GM21367 (cell line): ENCODE measurements at regions not wholly inside any gene's neighbourhood (a gene's known extent, or its start where the extent isn't known, plus 50 kb on each side); places are given as distances from the start of the nearest gene placed in this dataset.

Source experiments
- ATAC-seq: cut with Tn5 transposase; IDR thresholded peaks from one replicate; pipeline ENCODE4 v1.9.1; 2021; ENCODE audit not compliant: unreplicated experiment

DNA sequence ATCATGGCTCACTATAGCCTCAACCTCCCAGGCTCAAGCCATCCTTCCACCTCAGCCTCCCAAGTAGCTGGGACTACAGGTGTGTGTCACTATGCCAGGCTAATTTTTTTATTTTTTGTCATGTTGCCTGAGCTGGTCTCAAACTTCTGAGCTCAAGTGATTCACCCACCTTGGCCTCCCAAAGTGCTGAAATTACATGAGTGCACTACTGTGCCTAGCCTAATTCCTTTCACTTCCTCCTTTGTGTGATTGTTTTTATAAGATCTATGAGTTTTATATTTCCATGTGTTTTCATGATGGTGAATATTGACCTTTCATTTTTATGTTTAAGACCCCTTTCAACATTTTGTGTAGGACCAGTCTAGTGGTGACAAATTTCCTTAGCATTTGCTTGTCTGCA, 55.2 kb upstream of the IL12B start:
- no peak for ATAC-seq

DNA sequence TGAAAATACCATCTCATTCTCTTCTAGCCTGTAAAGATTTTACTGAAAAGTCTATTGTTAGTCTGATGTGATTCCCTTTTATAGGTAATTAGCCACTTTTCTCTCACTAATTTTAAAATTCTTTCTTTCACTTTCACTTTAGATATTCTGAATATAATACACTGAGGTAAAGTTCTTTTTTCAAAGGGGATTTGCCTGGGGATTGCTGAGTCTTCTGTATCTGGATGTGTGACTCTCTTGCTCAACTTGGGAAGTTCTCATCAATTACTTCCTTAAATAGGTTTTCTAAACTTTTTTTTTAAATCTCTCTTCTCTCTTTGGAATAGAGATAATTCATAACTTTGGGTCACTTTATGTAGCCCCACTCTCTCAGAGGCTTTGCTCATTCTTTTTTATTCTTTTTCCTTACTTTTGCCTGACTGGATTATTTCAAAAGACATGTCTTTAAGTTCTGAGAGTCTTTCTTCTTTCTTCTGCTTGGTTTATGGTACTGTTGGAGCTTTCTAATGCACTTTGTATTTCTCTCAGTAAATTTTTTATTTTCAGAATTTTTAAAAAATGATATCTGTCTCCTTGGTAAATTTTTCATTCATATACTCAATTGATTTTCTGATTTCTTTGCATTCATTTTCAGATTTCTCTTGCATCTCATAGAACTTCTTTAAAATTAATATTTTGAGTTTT, 55.9 kb upstream of the IL12B start:
- ATAC-seq, result no peak

DNA sequence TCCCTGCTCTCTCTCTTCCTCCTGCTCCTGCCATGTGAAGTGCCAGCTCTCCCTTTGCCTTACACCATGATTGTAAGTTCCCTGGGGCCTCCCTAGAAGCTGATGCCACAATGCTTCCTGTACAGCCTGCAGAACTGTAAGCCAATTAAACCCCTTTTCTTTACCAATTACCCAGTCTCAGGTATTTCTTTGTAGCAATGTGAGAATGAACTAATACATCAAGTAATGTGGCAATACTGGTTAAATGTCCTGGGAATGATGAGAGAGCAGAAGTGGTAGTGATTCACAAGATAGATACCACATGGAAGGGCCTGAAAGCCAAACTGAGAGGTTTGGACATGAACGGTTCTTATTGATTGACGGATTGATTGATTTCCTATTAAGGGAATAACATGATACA, 62.6 kb upstream of the IL12B start:
- ATAC-seq, result no peak

DNA sequence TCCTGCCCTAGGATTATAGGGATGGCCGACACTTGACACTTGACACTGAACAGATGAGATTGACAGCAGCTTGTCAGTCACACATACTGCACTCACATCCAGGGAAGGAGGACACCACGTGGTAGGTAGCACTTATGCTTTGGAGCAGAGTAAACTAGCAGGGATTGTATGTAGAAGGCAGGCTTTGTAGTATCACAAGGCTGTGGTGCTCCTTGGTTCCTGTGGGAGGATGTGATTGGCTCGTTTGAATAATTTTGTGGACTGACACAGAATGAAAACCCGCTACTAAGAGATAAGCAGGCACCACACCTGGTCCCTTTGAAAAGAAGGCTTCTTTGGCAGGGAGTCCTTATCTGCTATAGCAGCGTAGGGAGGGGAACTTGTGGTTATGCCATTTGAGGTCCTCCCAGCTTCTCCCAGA, 63.6 kb upstream of the IL12B start:
- no peak for ATAC-seq

DNA sequence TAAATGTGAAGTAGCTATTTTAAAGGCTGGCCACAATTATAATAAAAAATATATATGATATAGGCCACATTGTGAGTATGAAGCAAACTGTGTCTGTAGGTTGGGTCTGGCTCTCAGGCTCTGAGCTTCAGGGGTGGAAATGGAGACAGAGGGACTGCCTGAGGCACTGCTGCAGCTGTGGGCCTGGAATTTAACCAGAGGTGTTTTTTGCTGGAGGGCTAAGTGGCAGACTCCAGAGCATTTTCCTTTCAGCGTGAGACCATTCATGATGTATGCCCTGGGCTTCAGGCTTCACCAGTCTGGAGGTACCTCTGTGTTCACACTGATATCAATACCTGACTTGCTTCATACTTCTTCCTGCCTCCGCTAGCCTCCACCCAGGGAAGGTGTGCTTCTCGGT, 64.9 kb upstream of the IL12B start:
- no peak for ATAC-seq

DNA sequence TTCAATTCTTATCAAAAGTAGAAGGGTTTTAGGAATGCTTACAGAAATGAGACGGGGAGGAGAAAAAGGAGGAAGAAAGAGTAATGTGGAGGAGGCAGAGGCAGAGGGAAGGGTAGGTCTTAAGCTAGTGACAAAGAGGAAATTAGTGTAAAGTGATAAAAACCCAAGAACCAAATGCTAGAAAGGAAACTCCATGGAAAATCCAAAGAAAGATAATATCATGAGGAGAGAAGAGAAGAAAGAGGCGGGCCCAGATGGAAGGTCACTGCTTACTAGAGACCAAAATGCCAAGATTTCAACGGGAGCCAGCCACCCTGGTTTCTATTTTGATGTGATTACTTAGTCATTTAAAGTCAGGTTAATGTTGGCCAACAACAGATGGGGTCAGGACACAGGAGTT, 68.6 kb upstream of the IL12B start:
- ATAC-seq, result no peak

DNA sequence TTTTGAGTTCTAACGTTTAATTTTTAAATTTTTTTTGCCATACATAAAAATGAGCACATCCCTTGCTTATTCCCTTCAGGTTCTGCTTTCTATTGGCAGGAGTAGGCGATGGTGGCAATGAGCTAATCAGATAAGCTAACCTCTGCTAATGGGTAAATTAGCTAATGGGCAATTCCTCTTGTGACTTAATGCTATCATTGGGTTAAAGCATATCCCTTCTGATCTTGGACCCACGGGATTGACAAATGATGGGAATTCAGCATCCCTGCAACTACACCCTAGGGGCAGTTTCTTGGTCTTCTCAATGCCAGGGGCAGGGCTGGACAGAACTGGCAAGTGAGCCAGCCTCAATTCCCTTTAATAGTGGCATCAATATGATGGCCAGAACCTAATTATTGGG, 70.2 kb upstream of the IL12B start:
- ATAC-seq, result no peak

DNA sequence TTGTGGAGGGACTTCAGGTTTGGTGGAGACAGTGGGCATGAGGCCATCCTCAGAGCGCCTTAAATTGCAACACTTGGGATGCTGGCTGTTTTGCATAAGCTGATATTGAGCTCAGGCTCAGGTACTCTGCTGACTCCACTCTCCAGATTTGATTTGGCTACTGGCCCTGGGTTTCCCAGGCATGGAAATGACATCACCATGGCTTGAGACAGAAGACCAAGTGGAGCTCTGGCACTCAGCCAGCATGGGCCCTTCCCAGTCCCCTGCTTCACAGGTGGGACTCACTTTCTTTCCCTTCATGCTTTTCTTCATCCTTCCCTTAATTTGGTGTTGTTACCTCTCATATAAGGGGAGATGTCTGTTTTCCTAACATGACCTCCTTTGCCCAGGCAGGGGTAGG, 72.0 kb upstream of the IL12B start:
- ATAC-seq, result no peak

DNA sequence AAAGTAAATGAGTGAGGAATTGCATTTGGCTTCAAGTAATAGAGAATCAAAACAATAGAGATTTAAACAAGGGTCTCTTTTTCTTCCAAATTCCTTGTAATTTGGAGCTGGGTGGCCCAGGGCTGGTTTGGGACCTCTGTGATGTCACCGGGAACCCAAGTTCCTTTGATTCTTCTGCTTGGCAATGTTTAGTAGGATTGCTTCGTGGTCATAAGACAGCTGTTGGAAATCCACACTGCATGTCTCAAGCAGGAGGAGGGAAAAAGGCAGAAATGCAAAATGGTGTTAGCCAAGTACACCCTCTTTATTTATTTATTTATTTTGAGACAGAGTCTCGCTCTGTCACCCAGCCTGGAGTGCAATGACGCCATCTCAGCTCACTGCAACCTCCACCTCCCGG, 72.6 kb upstream of the IL12B start:
- ATAC-seq, result no peak

DNA sequence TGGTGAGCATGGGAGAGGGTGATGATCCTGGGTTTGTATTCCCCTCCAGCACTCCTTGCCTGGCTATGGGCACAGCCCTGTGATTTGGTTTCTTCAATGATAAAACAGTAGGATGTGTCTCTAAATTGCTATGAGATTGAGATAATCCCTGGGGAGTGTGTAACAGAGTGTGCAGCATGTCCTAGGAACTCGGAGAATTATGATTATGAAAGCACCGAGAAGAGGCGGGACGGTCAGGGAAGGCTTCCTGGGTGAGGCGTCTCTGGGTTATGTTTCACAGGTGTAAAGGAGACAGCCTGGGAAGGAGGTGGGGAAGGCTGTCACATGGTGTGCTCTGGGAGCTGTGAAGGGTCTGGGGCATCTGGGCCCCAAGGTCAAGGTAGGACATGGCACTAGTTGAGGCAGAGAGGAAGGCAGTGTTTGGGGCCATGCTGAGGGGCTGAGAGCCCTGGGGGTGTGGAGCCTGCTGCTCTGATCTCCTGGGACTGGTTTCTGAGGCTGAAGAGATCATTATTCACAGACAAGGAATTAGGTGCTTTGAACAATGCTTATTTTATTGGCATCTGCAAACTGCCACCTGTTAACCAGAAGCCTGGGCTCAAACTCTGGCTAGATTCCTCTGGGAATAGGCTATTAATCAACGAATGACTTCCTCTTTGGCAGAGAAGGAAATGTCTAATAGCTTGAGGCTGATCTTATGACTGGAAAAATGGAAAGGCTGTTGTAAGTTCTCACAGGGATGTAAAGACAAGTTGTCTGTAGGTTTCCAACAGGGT, 73.8 kb upstream of the IL12B start:
- ATAC-seq, result no peak

DNA sequence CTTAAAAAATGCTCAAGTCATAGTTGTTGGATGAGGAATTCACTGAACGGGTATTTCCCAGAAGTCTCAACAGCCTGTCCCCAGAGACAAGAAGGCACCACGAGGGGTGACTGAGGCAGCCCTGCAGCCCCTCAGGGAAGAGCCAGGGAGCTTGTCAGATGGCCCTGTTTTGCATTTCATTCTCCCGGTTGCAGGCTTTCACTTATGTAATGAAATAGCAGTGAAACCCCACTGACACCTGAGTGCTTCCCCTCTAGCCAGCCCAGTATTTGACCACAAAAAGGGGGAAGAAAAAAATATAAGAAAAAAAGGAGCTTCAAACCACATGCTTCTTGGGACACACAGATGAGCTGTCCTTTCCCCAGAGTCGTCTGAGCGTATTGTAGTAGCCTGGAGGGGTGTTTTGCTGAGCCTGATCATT, 75.3 kb upstream of the IL12B start:
- peak; percentile 70 for ATAC-seq

DNA sequence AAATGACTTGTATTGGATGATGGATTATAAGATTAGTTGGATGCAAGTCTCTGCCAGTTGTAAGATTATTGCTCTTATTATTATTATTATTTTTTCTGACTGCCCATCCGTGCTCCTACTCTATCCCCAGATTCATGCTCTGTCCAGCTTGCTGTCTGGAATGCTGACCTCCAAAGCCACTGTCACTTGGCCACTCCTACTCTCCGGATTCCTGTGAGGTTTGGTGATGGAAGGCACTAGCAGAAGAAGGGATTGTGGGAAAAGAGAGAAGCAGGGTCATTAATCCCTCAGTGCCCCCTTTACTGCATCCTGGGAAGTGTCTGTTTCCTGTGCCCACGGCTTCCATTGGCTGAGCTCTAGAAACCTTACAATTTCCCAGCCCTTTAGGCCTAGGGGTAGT, 76.3 kb upstream of the IL12B start:
- no peak for ATAC-seq

DNA sequence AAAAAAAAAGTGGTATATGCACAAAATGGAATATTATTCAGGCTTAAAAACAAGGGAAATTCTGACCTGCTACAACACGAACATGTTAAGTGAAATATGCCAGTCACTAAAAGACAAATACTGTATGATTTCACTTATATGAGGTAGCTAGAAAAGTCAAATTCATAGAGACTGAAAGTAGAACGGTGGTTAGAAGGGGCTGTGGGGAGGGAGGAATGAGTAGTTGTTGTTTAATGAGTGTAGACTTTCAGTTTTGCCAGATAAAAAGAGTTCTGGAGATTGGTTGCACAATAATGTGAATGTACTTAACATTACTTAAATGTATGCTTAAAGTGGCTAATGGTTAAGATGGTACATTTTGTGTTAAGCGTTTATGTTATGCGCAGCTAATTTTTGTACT, 79.5 kb upstream of the IL12B start:
- ATAC-seq, result peak; percentile 49

DNA sequence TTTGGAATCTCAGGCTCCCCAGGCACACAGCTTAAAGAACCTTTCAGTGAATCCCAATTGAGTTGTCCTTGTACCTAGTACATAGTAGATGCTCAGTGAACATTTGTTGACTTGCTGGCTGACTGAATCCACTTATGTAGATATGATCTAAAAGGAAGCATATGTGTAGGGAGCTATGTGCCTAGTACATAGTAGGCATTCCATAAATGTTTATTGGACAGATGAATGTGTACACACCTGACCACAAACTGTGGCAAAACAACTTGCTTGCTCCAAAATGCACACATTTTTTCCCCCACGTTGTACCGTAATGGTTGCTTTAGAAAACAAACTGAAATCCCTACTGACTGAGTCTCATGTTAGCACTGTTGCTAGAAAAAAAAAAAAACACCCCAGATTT, 80.2 kb upstream of the IL12B start:
- ATAC-seq, result no peak

DNA sequence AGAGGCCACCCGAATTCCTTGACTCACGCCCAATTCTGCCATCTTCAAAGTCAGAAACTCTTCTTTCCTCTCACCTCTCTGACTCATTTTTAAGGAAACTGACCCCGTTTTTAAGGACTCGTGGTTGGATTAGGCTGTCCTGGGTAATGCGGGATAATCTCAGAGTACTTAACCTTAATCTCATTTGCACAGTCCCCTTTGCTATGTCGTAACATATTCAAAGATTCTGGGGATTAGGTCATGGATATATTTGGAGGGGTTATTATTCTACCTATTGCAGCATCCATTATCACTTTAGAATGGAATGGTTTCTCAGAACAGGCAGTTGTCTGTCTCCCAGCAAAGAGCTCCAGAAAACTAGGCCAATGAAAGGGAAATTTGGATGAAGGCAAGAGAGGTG, 80.8 kb upstream of the IL12B start:
- ATAC-seq, result no peak

DNA sequence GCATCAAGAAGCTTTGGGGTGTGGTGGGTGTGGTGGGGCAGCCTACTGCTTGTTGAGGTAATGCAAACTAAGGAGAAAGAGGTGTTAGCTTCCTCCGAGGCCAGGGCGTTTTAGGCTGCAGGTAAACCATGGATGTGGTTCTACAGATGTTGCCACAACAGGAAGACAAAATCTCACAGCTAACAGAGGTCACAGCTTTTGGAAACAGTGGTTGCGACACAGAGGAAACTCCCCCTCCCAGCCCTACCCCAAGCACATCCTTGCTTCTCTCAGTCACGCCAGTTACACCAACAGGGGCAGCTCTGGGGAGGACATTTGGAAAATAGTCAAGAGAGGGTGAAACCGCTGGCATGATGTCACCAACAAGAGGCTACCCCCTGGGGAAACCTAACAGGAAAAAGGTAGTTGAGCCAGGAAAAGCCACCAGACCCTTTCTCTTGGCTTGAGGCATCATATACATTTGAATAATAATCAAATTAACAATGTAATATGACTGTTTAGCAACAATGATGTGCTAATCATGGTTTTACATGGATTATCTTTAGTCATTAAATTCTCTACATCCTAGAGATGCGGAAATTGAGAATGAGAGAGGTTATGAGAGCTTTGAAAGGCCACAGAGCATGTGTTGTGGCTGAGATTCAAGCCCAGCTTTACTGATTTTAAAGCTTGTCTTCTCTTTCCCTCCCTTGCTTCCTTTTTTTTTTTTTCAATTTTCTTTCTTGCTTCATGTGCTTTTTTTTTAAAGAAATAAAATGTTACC, 82.2 kb upstream of the IL12B start:
- ATAC-seq, result peak; percentile 65

DNA sequence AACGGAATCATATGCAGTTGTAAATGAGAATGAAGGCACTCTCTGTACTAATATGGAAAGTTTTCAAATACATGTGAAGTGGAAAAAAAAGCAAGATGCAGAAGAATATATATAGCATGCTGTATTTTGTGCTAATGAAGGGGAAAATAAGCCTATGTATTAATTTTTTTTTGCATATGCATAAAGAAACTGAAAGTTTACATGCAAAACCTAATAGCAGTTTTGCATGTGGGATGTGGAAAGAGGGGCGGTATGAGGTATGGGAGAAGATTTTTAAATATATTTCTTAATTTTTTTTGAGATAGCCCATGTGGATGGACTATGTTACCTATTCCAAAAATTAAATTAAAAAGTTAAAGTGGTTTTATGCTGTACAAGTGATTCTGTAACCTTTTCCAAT, 83.7 kb upstream of the IL12B start:
- ATAC-seq, result no peak

DNA sequence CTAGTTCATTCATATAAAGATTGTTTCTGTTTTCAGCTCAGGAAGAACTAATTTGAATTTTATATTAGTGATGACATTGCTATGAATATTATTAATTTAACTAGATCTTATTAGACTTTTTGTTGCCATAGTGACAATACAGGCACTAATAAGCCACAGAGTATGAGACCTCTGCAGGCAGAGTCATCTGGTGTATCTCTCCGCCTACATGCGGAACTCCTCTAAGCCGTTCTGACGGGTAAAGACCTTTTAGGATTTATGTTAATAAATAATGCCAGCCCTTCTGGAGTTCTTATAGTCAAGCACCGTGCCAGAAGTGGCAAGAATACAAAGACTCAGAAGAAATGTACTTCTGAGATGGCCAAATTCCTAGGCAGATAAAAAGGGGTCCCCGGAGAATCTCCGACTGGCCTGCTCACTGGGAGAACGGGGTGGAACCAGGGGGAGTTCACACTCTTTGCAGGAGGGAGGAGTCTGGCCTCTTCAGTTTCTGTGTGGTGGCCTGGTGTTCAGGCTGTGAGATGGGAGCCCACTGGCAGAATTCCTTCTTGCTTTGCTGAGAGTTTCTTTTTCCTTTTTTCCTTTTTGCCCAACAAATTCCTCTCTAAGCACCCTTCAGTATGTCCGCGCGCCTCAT, 85.1 kb upstream of the IL12B start:
- ATAC-seq, result no peak

DNA sequence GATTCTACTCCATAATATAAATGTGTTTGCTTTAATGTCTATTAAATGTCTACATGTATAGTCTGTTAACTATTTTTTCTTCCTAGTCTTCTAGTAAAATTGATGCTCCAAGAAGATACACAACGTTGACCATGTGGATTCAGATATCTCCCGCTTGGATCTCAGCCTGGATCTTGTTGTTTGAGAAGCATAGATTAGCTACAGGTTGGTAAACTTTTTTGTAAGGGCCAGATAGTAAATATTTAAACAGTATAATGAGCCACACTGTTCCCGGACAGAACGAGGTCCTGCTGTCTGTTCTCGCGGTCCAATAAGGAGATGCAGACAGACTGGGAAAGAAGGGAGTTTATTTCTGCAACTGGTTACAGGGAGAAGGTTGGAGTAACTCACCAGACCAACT, 86.2 kb upstream of the IL12B start:
- ATAC-seq, result no peak

DNA sequence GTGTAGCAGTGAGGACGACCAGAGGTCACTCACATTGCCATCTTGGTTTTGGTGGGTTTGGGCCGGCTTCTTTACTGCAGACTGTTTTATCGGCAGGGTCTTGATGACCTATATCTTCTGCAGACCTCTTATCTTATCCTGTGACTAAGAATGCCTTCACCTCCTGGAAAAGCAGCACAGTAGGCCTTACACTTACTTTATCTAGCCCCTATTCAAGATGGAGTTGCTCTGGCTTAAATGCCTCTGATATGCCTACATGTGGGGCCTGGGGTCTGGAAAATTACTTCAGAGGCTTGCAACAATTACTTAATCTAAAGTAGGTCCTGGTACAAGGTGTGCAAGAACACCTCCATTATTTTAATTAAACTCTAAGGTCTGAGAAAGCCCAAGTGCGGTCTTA, 86.9 kb upstream of the IL12B start:
- ATAC-seq, result no peak

DNA sequence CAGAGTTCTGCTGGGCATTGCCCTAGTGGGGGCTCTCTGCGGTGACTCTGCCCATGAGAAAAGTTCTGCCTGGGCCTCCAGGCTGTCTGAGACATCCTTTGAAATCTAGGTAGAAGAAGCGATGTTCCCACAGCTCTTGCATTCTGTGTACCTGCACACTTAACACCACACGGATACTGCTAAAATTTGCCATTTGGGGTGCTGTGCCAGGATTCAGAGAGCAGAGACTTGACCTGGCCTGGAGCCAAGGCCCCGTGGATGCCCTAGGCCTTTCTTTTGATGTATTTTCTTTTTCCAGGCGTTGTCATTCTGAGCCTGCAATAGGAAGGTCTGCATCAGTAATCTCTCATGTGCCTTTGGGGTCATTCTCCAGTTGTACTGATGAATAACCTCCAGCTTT, 89.3 kb upstream of the IL12B start:
- no peak for ATAC-seq

DNA sequence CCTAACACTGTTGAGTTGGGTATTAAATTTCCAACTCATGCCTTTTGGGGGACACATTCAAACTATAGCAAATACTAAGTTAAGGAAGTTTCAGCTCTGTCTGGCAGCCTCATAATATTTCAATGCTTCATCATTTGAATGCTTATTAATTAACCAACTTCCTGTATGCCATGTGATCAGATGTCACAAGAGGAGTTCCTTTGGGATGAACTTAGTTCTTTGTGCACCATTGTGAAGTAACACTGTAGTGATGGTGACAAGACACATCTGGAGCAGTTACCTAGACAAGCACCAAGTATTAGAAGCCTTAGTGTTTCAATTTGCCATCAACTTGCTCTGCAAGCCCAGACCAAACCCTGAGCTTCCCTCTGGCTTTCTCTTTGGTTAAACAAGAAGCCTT, 90.7 kb upstream of the IL12B start:
- no peak for ATAC-seq
